C4-2B (cell line): ENCODE measurements at regions not wholly inside any gene's neighbourhood (a gene's known extent, or its start where the extent isn't known, plus 50 kb on each side); places are given as distances from the start of the nearest gene placed in this dataset.

Experiments used
- H3K27ac ChIP-seq: fragments of 450-650 bp; 2 replicates; pipeline ENCODE4 v1.5.1; 2017
- ZFX ChIP-seq: fragments of 450-650 bp; IDR thresholded peaks from 2 replicates; pipeline ENCODE4 v1.6.1; 2017
- TF ChIP-seq, protein P1 (sequence below): fragments of 450-650 bp; conservative IDR thresholded peaks from 2 replicates; pipeline ENCODE4 v1.5.1; 2017; ENCODE audit warnings: mild to moderate bottlenecking

DNA sequence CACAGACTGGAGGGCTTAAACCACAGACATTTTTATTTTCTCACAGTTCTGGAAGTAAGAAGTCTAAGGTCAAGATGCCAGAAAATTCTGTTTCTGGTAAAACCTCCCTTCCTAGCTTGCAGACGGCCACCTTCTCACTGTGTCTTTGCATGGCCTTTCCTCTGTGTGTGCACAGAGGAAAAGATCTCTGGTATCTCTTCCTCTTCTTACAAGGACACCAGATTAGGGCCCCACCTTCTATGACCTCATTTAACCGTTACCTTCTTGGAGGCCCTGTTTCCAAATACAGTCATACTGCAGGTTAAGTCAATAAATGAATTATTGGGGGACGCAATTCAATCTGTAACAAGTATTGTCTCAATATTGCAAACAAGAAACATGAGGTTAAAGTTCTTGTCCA lies 63.0 kb upstream of the PRDX6 start:
- TF ChIP-seq ZFX, result no peak
- TF ChIP-seq, protein P1, sequence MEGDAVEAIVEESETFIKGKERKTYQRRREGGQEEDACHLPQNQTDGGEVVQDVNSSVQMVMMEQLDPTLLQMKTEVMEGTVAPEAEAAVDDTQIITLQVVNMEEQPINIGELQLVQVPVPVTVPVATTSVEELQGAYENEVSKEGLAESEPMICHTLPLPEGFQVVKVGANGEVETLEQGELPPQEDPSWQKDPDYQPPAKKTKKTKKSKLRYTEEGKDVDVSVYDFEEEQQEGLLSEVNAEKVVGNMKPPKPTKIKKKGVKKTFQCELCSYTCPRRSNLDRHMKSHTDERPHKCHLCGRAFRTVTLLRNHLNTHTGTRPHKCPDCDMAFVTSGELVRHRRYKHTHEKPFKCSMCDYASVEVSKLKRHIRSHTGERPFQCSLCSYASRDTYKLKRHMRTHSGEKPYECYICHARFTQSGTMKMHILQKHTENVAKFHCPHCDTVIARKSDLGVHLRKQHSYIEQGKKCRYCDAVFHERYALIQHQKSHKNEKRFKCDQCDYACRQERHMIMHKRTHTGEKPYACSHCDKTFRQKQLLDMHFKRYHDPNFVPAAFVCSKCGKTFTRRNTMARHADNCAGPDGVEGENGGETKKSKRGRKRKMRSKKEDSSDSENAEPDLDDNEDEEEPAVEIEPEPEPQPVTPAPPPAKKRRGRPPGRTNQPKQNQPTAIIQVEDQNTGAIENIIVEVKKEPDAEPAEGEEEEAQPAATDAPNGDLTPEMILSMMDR, result no peak
- no peak overlapping the region for H3K27ac ChIP-seq

DNA sequence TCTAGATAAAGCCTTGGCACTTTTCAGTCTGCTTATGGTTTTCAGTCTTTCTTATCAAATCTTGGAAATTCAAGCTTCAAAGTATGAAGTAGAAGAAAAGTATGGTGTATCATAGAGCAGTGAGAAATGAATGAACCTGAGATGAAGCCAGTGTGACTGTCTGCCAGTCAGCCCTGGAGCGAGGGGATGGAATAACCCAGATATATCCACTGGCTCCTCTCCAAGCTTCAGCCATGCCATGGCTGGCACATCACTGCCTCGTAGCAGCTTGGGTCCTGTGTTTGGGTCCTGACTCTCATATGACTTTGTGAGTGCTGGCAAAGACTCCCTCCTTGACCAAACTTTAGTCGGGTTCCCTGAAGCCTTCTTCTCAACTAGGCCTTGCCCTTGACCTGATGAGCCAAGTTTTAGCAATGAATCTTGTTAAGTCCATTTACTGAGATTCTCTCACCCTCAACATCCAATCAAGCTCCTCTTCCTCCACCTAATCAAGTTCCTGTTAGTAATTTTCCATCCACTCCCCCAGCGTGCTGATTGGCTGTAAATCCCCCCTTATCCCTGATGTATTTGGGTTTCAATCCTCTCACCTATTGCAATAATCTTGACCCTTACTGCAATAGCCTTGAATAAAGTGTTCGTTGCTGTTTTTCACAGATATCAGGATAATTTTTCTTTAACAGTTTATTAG lies 62.5 kb upstream of the PRDX6 start:
- no peak overlapping the region for H3K27ac ChIP-seq
- TF ChIP-seq ZFX, result no peak
- TF ChIP-seq, protein P1, result no peak

DNA sequence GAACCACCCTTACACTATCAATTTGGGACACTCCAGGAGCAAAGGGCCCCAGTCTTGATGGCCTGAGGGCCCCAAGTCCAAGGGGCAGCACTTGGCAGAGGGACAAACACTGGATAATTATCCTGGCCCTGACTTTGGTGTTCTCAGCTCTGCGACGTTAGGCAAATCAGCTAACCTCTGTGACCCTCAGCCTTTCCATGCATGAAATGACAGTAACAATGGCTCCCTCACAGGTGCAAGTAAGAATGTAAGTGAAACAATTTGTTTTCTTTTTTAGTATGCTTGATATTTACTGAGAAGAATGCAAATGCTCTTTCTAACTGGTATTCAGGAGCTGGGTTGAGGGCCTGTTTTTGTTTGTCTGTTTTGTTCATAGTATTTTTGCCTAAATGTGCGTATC lies 61.6 kb upstream of the PRDX6 start:
- H3K27ac ChIP-seq, result no peak overlapping the region
- TF ChIP-seq, protein P1, result no peak
- TF ChIP-seq ZFX, result no peak

DNA sequence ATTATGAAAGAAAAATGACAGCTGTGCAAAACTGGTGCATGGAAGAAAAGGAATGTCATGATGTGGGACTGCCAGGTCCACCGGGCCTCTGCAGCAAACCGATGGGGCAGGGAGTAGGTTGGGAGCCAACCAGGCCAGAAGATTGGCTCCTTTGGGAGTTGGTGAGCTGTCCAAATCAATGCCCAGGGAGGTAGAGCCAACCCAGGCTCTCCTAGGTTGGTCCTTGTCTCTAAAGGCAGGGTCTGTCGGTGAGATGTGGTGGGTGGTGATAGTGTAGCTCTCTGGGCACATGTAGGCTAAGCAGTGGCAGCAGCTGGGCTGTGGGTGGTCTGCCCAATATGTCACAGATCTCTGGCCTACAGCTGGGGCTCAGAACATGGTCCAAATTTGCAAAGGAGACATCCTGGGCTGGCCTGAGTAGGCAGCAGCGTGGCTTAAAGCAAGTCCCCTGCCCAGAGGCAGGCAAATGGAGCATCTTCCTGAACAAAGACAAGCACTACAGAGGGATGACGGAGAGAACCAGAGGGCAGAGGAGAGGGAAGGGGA lies 61.2 kb upstream of the PRDX6 start:
- TF ChIP-seq ZFX, result no peak
- TF ChIP-seq, protein P1, result no peak
- H3K27ac ChIP-seq, result no peak overlapping the region

DNA sequence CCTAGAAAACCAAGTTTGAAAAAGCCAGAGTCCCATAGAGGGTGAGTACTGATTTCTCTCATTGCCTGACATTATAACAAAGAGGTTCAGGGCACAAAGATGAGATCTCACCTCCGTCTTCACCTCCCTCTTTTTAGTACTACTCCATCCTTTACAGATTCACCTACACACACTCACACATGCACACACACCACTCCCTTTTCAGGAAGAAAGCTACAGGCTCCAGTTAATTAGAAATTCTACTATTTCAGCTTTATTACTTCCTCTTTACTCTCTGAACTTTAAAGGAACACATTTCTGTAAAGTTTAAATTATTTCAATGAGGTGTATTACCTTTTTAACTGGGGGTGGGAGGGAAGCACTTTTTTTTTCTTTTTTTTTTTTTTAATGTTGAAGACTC lies 59.6 kb upstream of the PRDX6 start:
- TF ChIP-seq ZFX, result no peak
- TF ChIP-seq, protein P1, result no peak
- no peak overlapping the region for H3K27ac ChIP-seq

DNA sequence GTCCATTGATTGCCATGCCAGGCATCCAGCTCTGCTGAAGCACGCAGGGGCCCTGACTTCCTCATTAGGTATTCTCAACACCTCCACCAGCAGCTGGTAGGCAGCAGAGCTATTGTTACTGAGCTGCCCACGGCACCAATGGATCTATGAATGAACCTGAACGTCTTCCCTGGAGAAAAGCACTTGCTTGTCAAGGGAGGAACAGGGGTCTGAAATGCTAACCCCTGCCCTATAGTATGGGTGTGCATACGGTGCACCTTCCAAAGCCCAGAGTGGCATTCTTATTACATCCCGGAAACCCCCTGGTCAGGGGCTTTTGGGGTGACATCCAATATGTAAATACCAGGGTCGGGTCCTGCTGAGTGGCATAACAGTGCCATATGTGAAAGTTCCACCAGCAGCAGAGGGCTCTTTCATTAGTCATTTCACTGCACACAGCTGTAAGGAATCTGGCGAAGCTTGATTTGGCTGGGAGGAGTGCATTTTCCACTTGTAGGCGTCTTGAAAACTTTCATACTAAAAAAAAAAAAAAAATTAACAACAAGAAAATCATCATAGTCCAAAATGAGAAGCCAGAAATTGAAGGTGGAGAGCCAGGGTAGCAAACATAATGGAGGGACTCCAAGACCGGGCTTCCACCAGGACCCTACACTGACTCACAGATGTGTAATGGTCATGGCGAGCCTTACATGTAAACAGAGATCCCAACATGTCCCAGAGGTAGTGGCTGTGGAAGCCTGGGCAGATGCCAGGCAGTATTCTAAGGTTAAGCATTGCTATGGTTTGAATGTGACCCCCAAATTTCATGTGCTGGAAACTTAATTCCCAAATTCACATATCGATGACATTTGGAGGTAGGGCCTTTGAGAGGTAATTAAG lies 58.8 kb upstream of the PRDX6 start:
- no peak overlapping the region for H3K27ac ChIP-seq
- no peak for TF ChIP-seq ZFX
- TF ChIP-seq, protein P1, result no peak

DNA sequence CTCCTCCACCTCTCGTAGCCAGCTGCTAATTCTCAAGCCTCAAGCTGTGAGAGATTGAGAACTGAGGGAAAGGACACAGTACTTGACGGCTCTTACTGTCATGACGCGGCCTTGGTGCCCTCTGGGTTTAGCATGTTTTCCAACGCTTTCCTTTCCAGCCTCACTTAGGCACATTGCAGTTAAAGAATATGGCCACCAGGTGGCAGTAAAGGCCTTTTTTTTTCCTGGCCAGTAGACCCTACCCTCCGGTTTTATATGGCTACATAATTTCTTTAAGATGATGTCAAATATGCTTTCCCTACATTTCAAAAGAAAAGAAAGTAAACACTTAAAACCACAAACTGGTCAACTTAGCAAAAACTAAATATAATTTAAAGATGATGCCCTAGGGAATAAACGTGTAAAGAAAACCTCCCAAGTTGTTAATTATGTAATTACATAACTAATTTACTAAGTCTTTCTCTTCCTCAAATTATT lies 56.8 kb upstream of the PRDX6 start:
- TF ChIP-seq ZFX, result no peak
- TF ChIP-seq, protein P1, result peak; percentile 87
- H3K27ac ChIP-seq, result no peak overlapping the region
